H1 (cell line): ENCODE measurements at regions not wholly inside any gene's neighbourhood (a gene's known extent, or its start where the extent isn't known, plus 50 kb on each side); places are given as distances from the start of the nearest gene placed in this dataset.

Source experiments
- CHD7 ChIP-seq: fragments of 300-600 bp; sonication (generic); IDR thresholded peaks from 2 replicates; pipeline ENCODE4 v1.7.1; 2012; ENCODE audit warnings: low read length, moderate library complexity, mild to moderate bottlenecking, inconsistent platforms; ENCODE audit not compliant: insufficient replicate concordance
- CTCF ChIP-seq, 3 experiments: IDR thresholded peaks; 1 replicate in 2 of 3; 2 replicates in 1 of 3; pipeline versions ENCODE4 v1.5.1 to v1.6.1; 2011; ENCODE audit warnings: low read length in 3 of 3, mild to moderate bottlenecking in 3 of 3, inconsistent platforms in 2 of 3, low read depth in 1 of 3, moderate library complexity in 1 of 3; ENCODE audit not compliant: insufficient read depth in 1 of 3; ENCODE audit errors: control extremely low read depth in 1 of 3
- GTF2F1 ChIP-seq: IDR thresholded peaks from 2 replicates; pipeline ENCODE4 v1.6.1; 2012; ENCODE audit warnings: low read depth, low read length, improper control_type of control experiment, borderline replicate concordance
- KDM5A ChIP-seq: fragments of 200-600 bp; IDR thresholded peaks from 2 replicates; pipeline ENCODE4 v1.7.1; 2012; ENCODE audit warnings: mild to moderate bottlenecking, low read length, inconsistent platforms, mixed read lengths
- SP2 ChIP-seq: IDR thresholded peaks from 2 replicates; pipeline ENCODE4 v1.6.1; 2012; ENCODE audit warnings: mild to moderate bottlenecking, low read length, inconsistent platforms

GRCh38 chr12:87259391-87259790 is 769.8 kb downstream of the C12orf50 start (continued):
- TF ChIP-seq CHD7 (no peak), KDM5A (no peak), CTCF (IDR thresholded peaks at IDR 0.05; ENCODE audit: control extremely low read depth in 1 of 3, insufficient read depth in 1 of 3, low read depth in 1 of 3, low read length in 3 of 3) (no peak), GTF2F1 (no peak), SP2 (no peak)
